ENCODE measurements at regions not wholly inside any gene's neighbourhood (a gene's known extent, or its start where the extent isn't known, plus 50 kb on each side); places are given as distances from the start of the nearest gene placed in this dataset.

- FAIRE-seq (no peak), DNase-seq (ENCODE audit: low read depth) (no peak)
- Histone ChIP-seq H3K27me3 (ENCODE audit: control insufficient read depth, insufficient read depth, low read length) (no peaks in the 10 kb centered on the region), H3K4me3 (ENCODE audit: low read depth, low read length) (no peak overlapping the region), H3K36me3 (ENCODE audit: control insufficient read depth, insufficient read depth, low read length) (no peaks in the 10 kb centered on the region)
- TF ChIP-seq, protein P1, sequence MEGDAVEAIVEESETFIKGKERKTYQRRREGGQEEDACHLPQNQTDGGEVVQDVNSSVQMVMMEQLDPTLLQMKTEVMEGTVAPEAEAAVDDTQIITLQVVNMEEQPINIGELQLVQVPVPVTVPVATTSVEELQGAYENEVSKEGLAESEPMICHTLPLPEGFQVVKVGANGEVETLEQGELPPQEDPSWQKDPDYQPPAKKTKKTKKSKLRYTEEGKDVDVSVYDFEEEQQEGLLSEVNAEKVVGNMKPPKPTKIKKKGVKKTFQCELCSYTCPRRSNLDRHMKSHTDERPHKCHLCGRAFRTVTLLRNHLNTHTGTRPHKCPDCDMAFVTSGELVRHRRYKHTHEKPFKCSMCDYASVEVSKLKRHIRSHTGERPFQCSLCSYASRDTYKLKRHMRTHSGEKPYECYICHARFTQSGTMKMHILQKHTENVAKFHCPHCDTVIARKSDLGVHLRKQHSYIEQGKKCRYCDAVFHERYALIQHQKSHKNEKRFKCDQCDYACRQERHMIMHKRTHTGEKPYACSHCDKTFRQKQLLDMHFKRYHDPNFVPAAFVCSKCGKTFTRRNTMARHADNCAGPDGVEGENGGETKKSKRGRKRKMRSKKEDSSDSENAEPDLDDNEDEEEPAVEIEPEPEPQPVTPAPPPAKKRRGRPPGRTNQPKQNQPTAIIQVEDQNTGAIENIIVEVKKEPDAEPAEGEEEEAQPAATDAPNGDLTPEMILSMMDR (IDR thresholded peaks at IDR 0.05; ENCODE audit: insufficient read depth, low read length, severe bottlenecking), result no peak
Measured at GRCh38 chr2:4873876-4874593, 818.1 kb upstream of the SOX11 start.

GRCh38 chr2:4882421-4882820 lies 809.8 kb upstream of the SOX11 start:
- no peak overlapping the region for H3K4me3 ChIP-seq (ENCODE audit: low read depth, low read length)
- FAIRE-seq, result no peak
- TF ChIP-seq, protein P1 (IDR thresholded peaks at IDR 0.05; ENCODE audit: insufficient read depth, low read length, severe bottlenecking), result no peak
- DNase-seq (ENCODE audit: low read depth), result no peak
- H3K27me3 ChIP-seq (ENCODE audit: control insufficient read depth, insufficient read depth, low read length), result no peaks in the 10 kb centered on the region
- no peaks in the 10 kb centered on the region for H3K36me3 ChIP-seq (ENCODE audit: control insufficient read depth, insufficient read depth, low read length)

DNA sequence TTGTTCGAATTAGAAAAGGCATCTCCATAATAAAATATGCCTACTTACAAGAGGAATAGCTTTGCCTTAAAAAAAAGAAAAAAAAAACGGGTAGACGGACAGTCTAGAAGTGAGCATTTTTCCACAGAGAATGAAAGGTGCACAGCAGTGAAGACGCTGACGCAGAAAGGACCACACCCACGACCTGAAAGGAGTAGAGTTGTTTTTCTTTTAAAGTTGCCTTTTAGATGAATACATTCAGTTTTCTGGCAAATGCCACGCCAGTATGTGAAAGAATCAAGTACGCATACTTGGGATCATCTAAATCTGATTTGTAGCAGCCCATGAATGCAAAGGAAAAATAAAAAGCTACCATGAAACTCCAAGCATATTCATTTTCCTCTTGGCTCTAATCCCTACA lies 809.2 kb upstream of the SOX11 start:
- H3K27me3 ChIP-seq (ENCODE audit: control insufficient read depth, insufficient read depth, low read length), result no peaks in the 10 kb centered on the region
- FAIRE-seq (no peak), DNase-seq (ENCODE audit: low read depth) (no peak)
- H3K4me3 ChIP-seq (ENCODE audit: low read depth, low read length), result no peak overlapping the region
- TF ChIP-seq, protein P1 (IDR thresholded peaks at IDR 0.05; ENCODE audit: insufficient read depth, low read length, severe bottlenecking), result no peak
- H3K36me3 ChIP-seq (ENCODE audit: control insufficient read depth, insufficient read depth, low read length), result no peaks in the 10 kb centered on the region

- TF ChIP-seq, protein P1 (IDR thresholded peaks at IDR 0.05; ENCODE audit: insufficient read depth, low read length, severe bottlenecking), result no peak
- DNase-seq (ENCODE audit: low read depth) (no peak), FAIRE-seq (no peak)
- H3K27me3 ChIP-seq (ENCODE audit: control insufficient read depth, insufficient read depth, low read length), result no peaks in the 10 kb centered on the region
- no peaks in the 10 kb centered on the region for H3K36me3 ChIP-seq (ENCODE audit: control insufficient read depth, insufficient read depth, low read length)
- H3K4me3 ChIP-seq (ENCODE audit: low read depth, low read length), result no peak overlapping the region
Measured at GRCh38 chr2:4883375-4883774, 808.8 kb upstream of the SOX11 start.

GRCh38 chr2:4884117-4884571 lies 808.0 kb upstream of the SOX11 start:
- Histone ChIP-seq H3K36me3 (ENCODE audit: control insufficient read depth, insufficient read depth, low read length) (no peaks in the 10 kb centered on the region), H3K27me3 (ENCODE audit: control insufficient read depth, insufficient read depth, low read length) (no peaks in the 10 kb centered on the region), H3K4me3 (ENCODE audit: low read depth, low read length) (no peak overlapping the region)
- DNase-seq (ENCODE audit: low read depth) (no peak), FAIRE-seq (no peak)
- TF ChIP-seq, protein P1 (IDR thresholded peaks at IDR 0.05; ENCODE audit: insufficient read depth, low read length, severe bottlenecking), result no peak

DNA sequence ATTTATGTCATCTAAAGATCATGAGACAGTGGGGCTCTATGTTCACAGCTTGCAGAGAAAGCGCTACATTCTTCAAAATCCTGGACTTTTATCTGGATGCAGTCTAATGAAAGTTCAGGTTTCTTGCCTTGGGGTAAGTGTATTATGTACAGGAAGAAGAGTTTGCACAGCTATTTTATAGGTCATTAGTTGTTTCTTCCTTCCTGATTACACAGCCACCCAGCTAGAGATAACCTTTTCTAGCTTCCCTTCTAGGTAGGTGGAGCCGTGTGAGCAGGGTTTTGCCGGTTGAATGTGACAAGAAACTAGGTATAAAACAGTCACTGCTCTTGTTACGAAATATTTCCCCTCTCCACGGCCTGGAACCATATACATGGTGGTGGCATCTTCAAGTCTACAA lies 800.8 kb upstream of the SOX11 start:
- TF ChIP-seq, protein P1 (IDR thresholded peaks at IDR 0.05; ENCODE audit: insufficient read depth, low read length, severe bottlenecking), result no peak
- H3K36me3 ChIP-seq (ENCODE audit: control insufficient read depth, insufficient read depth, low read length), result no peaks in the 10 kb centered on the region
- DNase-seq (ENCODE audit: low read depth), result no peak
- H3K4me3 ChIP-seq (ENCODE audit: low read depth, low read length), result no peak overlapping the region
- FAIRE-seq, result no peak
- H3K27me3 ChIP-seq (ENCODE audit: control insufficient read depth, insufficient read depth, low read length), result no peaks in the 10 kb centered on the region
